HT-29 (cell line): ENCODE measurements at regions not wholly inside any gene's neighbourhood (a gene's known extent, or its start where the extent isn't known, plus 50 kb on each side); places are given as distances from the start of the nearest gene placed in this dataset.
"Not testable (repeated sequence)": the region's sequence is repeated elsewhere in the genome, so short reads cannot be mapped to it uniquely, and the experiment has no call there.

ENCODE experiments used
- DNase-seq: peaks from one replicate; pipeline ENCODE4 v3.0.0-alpha.2; 2015; ENCODE audit warnings: low spot score

DNA sequence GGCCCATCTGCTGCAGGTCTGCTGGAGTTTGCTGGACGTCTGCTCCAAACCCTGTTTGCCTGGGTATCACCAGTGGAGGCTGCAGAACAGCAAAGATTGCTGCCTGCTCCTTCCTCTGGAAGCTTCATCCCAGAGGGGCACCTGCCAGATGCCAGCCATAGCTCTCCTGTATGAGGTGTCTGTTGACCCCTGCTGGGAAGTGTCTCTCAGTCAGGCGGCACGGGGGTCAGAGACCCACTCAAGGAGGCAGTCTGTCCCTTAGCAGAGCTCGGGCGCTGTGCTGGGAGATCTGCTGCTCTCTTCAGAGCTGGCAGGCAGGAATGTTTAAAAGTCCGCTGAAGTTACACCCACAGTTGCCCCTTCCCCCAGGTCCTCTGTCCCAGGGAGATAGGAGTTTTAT lies 671.2 kb downstream of the EFNA5 start:
- not testable (repeated sequence) for DNase-seq

DNA sequence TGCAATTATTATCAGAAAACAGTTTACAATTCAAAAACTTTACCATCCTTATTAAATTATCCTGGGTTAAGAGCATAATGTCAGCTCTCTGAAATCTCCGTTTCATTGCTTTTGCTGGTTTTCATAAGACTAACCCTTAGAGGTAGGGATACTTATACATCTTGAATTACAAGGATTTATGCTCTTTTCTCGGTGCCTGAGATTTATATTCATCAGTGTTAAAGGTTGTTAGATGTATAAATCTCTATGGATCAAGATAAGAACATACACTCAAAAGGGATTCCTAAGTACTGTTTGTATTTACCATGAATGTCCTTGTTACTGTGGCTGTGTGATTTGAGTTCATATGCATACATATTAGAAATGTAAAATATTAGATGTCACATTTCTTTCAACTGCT lies 684.7 kb downstream of the EFNA5 start:
- DNase-seq, result no peak

DNA sequence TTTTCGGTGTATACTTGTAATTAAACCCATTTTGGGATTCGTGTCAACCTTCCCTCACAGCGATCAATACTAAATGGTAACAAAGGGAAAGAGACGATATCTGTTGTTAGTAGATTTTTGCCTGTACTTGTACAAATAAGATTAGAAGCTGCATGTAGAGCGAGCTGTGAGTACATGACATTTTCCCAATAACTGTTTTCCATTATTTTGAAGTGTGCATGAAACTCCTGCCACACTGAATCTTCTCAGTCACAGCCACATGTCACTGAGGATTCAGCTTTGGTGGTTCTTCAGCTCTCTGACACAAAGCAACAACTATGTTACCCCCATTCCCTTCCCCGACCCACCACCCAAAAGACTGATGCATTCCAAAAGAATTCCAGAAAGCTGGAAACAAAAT lies 685.6 kb downstream of the EFNA5 start:
- no peak for DNase-seq

- DNase-seq, result not testable (repeated sequence)
Observed at GRCh38 chr5:106979178-106979577, 691.6 kb downstream of the EFNA5 start.

GRCh38 chr5:106978582-106979165 lies 692.1 kb downstream of the EFNA5 start:
- not testable (repeated sequence) for DNase-seq

DNA sequence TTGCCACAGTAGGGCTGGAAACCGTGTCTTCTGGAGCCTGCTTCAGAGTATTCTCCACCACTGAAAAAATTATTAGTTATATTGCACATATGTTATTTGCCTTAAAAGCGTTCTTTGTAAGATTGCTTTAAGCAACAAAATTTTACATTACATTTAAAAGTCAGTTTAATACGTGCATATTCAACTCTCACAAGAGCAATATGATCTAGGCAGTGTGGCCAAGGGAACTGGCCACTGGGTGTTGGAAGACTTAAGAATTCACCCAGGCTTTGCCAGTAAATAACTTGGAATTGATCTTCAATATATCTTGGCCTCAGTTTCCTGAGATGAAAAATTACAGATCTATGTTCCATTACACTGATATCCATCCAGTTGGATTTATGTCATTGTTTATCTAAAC lies 694.4 kb downstream of the EFNA5 start:
- no peak for DNase-seq

DNA sequence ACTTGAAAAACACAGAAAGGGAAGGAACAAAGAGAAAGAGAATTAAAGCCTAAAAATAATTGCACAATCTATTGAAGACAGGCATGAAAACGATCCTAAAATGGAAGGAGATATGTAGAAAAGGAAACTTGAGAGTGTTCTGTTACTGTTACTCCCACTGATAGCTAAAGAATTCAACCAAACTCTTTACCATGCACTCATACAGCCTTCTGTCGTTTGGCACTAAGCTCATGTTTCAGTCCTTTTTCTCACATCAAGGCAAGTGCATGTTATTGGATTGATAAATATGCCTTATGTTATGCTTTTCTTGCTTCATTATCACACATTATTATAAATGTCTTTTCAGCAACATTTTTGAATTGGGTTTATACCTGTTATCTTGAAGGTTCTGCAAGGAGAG lies 696.5 kb downstream of the EFNA5 start:
- no peak for DNase-seq

- no peak for DNase-seq
Observed at GRCh38 chr5:106966686-106967315, 703.9 kb downstream of the EFNA5 start.

DNA sequence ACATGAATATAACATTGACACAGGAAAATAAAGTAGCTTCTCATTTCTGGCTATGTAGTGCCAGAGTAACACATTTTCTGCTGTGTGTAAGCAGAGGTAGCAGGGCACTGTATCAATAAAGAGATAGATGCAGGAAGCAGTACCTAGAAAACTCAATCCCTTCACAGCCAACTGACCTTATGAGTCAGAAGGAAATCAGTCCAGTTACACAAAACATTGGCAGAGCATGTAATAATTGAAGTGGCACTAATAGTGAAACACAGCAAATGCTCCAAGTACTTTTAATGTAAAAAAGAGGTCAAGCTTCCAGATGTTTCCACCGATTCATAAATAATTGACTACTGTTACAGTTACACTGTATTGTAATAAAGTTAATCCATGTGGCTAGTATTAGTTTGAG lies 706.6 kb downstream of the EFNA5 start:
- DNase-seq, result peak; percentile 70

- no peak for DNase-seq
Observed at GRCh38 chr5:106963630-106964029, 707.1 kb downstream of the EFNA5 start.

- no peak for DNase-seq
Observed at GRCh38 chr5:106962464-106963230, 708.1 kb downstream of the EFNA5 start.

DNA sequence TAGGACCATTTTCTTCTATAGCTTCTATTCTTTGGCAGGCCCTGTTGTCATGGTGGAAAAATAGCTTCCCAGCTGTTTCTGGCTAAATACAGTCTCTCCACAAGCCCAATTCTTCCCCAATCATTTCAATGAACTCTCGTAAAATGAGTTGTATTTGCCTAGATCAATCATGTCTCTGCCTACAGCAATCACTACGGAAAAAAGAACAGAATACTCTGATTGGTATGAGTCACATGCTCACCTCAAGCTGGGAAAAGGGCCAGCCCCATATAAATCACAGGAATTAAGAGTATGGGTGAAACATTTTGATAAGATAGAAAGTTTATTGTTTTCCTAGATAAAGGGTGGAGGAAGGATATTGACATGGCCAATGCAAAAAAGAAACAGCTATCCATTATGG lies 711.4 kb downstream of the EFNA5 start:
- DNase-seq, result peak; percentile 83

- no peak for DNase-seq
Observed at GRCh38 chr5:106957336-106957735, 713.4 kb downstream of the EFNA5 start.

GRCh38 chr5:106956886-106957285 lies 713.9 kb downstream of the EFNA5 start:
- DNase-seq, result no peak

- no peak for DNase-seq
Observed at GRCh38 chr5:106956187-106956586, 714.5 kb downstream of the EFNA5 start.

DNA sequence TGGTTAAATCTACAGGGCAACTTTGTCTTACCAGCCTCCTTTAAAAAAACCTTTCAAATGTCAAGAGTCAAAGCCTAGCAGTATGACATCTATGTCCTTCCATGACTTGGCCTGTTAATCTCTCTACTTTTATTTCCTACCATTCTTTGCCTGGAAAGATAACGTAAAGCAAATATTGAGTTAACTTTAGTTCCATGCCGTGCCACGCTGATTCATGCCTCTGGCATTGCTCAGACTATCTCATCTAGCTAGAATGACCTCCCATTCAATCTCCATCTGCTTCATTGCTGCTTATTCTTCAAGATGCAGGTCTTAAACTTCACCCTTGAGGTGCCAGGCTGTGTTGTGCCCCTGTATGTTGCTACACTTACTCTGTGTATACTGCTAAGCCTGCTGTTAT lies 729.8 kb downstream of the EFNA5 start:
- DNase-seq, result peak; percentile 78

DNA sequence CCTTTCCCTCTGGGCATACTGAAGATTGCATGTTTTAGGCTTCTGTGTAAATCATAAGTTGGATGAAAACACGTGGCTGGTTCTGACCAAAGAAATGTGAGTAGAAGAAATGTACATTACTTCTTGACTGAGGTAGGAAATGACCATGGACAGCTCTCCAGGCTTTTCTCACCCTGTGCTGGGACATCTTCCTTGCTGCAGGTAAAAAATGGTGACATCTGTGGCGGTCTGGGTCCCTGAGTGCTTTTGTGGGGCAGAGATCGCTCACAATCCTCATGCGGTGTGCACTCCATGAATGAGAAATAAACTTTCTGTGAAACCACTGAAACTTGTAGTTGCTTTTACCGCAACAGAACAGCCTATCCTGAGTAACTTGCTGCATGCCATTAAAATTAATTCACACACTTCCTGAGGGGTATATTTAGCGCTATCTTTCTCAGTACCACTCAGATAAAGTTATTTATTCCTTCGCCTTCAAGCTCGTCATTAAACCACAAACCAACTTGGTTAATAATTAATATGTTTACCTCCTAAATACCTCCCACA lies 730.4 kb downstream of the EFNA5 start:
- DNase-seq, result peak; percentile 5

DNA sequence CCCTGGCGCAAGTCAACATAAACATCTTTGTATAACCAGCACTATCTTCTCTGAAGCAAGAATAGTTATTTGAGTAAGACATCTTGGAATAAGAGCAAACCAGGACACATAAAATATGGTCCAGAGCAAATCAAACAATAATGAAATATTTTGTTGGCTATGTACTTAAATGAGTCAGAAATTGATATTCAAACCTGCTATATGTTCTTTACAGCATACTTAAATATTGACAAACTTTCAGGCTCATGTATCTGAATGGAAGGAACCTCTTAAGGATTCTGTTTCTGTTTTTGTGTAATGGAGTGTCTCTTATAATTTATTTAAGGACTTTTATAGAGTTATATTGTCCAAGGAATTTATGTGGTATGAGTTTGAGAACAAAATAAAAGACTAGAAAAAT lies 747.3 kb downstream of the EFNA5 start:
- no peak for DNase-seq

DNA sequence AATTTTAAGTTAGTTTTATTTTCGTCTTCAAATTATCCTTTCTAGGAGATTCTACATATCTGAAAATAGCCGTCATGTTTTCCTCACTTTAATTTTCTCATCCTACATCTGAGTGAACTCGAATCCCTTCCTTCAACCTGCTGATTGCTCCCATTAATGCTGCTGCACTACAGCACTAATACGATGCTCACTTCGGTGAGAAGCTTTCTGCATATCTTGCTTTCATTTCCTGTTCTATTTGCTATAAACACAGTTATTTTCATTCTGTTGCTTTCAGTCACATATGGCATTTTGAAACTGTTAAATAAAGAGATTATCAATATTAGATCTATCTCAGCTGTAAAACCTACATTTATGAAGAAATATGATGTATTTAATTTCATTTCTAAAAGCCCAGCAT lies 749.2 kb downstream of the EFNA5 start:
- DNase-seq, result no peak

GRCh38 chr5:106910486-106910885 lies 760.3 kb downstream of the EFNA5 start:
- DNase-seq, result no peak

- no peak for DNase-seq
Observed at GRCh38 chr5:106909716-106910115, 761.0 kb downstream of the EFNA5 start.

- DNase-seq, result no peak
Observed at GRCh38 chr5:106907979-106908378, 762.8 kb downstream of the EFNA5 start.

DNA sequence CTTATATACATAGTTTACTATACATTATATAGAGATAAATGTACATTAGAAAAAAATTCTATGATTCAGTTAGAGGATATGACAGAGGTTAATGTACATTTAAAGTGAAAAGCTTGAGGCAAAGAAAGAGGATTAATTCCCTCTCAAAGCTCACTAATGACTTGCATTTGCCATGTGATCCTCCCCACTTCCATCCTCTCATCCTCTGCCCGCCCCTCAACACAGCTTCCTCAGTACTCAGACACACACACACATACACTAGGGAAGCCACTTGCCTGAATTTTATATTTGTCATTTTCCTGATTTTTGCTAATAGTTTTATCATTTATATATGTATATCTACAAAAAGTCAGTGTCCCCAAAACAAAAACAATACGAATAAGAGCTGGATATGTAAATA lies 764.5 kb downstream of the EFNA5 start:
- no peak for DNase-seq
